SU-DHL-6 (cell line): ENCODE measurements at regions not wholly inside any gene's neighbourhood (a gene's known extent, or its start where the extent isn't known, plus 50 kb on each side); places are given as distances from the start of the nearest gene placed in this dataset.

Experiments
- EZH2phosphoT487 ChIP-seq: fragments of 200-600 bp; sonication (generic), shearing (Covaris generic); conservative IDR thresholded peaks from 2 replicates; pipeline ENCODE4 v1.6.1; 2018; ENCODE audit warnings: mild to moderate bottlenecking, antibody characterized with exemption, low read length, moderate library complexity, mixed read lengths
- TF ChIP-seq, protein P1 (sequence below): fragments of 200-600 bp; sonication (generic); IDR thresholded peaks from one replicate; pipeline ENCODE4 v1.5.1; 2017; ENCODE audit warnings: antibody characterized with exemption, mild to moderate bottlenecking, low read length, moderate library complexity; ENCODE audit not compliant: insufficient read depth, poor library complexity, severe bottlenecking

- TF ChIP-seq, protein P1, sequence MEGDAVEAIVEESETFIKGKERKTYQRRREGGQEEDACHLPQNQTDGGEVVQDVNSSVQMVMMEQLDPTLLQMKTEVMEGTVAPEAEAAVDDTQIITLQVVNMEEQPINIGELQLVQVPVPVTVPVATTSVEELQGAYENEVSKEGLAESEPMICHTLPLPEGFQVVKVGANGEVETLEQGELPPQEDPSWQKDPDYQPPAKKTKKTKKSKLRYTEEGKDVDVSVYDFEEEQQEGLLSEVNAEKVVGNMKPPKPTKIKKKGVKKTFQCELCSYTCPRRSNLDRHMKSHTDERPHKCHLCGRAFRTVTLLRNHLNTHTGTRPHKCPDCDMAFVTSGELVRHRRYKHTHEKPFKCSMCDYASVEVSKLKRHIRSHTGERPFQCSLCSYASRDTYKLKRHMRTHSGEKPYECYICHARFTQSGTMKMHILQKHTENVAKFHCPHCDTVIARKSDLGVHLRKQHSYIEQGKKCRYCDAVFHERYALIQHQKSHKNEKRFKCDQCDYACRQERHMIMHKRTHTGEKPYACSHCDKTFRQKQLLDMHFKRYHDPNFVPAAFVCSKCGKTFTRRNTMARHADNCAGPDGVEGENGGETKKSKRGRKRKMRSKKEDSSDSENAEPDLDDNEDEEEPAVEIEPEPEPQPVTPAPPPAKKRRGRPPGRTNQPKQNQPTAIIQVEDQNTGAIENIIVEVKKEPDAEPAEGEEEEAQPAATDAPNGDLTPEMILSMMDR, result no peak
- TF ChIP-seq EZH2phosphoT487, result no peak
Observed at GRCh38 chr14:88975043-88975830, 150.8 kb downstream of the TTC8 start.
